HFFc6 (cell line): ENCODE measurements at regions not wholly inside any gene's neighbourhood (a gene's known extent, or its start where the extent isn't known, plus 50 kb on each side); places are given as distances from the start of the nearest gene placed in this dataset.

Experiments
- DNase-seq: peaks from one replicate; pipeline ENCODE4 v3.0.0-alpha.2; 2018
- H3K27ac Mint-ChIP-seq: 2 replicates; pipeline ENCODE4 v1.8.0; 2020; ENCODE audit warnings: mild to moderate bottlenecking, mixed read lengths
- H3K27me3 Mint-ChIP-seq: 2 replicates; pipeline ENCODE4 v1.8.0; 2021; ENCODE audit warnings: mild to moderate bottlenecking, moderate library complexity, mixed read lengths; ENCODE audit not compliant: insufficient read depth
- H3K36me3 Mint-ChIP-seq: 2 replicates; pipeline ENCODE4 v1.8.0; 2021; ENCODE audit warnings: low read depth, mixed read lengths
- H3K4me1 Mint-ChIP-seq: 2 replicates; pipeline ENCODE4 v1.8.0; 2020; ENCODE audit warnings: low read depth, mixed read lengths
- H3K4me3 Mint-ChIP-seq: 2 replicates; pipeline ENCODE4 v1.8.0; 2020; ENCODE audit warnings: mild to moderate bottlenecking, moderate library complexity, mixed read lengths
- H3K9me3 Mint-ChIP-seq: 2 replicates; pipeline ENCODE4 v1.8.0; 2020; ENCODE audit warnings: mild to moderate bottlenecking, mixed read lengths
- TF ChIP-seq, protein P1 (sequence below): fragments of 200-600 bp; sonication (generic); IDR thresholded peaks from 2 replicates; pipeline ENCODE4 v1.5.0; 2021; ENCODE audit warnings: antibody characterized with exemption, mild to moderate bottlenecking

DNA sequence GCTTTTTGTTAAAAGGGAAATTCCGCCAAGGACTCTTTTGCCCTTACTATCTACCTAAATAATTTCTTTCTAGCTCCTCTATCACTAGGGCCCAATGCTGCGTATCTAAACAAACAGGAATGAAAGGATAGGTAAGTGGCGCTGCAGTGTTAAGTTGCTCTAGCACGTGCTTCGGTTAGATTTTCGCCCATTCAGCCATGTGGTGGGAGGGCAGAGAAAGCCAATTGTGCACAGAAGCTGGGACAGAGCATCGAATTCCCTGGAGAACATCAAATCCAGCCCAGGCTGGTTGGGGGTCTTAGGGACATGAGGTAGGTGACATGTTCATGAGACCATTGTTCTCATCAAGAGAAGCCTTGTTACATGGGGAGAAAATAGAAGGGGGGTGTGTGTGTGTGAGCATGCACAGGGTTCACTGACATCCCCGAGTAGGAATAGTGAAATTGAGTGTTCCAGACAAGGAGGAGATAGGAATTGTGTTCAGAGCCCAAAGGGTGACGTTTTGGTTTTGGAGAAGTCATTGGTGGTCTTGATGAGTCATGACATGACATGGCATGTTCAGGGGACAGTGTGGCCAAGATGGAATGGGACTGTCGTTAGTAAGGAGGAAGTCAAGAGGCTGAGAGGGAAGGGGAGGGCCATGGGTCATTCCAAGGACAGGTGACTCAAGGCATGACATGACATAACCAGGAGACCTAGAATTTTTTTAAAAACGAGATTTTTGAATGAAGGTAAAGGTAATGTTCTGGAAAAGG lies 107.1 kb downstream of the TLR5 start:
- DNase-seq, result no peak
- Mint-ChIP-seq H3K36me3 (no peaks in the 10 kb centered on the region), H3K9me3 (no peaks in the 10 kb centered on the region), H3K4me1 (peaks cover 31% of the 10 kb centered on the region), H3K4me3 (no peak overlapping the region), H3K27me3 (peaks cover 54% of the 10 kb centered on the region), H3K27ac (no peak overlapping the region)
- TF ChIP-seq, protein P1, sequence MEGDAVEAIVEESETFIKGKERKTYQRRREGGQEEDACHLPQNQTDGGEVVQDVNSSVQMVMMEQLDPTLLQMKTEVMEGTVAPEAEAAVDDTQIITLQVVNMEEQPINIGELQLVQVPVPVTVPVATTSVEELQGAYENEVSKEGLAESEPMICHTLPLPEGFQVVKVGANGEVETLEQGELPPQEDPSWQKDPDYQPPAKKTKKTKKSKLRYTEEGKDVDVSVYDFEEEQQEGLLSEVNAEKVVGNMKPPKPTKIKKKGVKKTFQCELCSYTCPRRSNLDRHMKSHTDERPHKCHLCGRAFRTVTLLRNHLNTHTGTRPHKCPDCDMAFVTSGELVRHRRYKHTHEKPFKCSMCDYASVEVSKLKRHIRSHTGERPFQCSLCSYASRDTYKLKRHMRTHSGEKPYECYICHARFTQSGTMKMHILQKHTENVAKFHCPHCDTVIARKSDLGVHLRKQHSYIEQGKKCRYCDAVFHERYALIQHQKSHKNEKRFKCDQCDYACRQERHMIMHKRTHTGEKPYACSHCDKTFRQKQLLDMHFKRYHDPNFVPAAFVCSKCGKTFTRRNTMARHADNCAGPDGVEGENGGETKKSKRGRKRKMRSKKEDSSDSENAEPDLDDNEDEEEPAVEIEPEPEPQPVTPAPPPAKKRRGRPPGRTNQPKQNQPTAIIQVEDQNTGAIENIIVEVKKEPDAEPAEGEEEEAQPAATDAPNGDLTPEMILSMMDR, result no peak

DNA sequence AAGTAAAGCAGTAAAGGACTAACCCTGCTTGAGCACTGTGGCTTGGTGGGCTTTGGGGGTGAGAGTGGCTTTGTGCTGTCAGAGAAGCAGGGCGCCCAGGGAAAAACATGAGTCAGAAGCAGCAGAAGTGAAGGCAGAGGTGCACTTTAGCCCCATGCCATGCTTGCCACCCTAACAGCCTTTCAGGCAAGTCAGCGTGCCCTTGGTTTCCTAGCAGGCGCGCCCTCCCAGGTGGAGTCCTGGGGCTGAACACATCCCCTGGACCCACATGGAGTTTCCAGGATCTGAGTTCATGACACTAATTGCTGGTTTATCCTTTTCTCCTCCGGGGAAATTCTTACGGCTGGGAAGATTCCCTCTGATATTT lies 106.6 kb downstream of the TLR5 start:
- Mint-ChIP-seq H3K27ac (no peak overlapping the region), H3K36me3 (no peaks in the 10 kb centered on the region), H3K4me3 (no peak overlapping the region), H3K27me3 (peaks cover 58% of the 10 kb centered on the region), H3K4me1 (peaks cover 25% of the 10 kb centered on the region), H3K9me3 (no peaks in the 10 kb centered on the region)
- TF ChIP-seq, protein P1, result no peak
- DNase-seq, result no peak

DNA sequence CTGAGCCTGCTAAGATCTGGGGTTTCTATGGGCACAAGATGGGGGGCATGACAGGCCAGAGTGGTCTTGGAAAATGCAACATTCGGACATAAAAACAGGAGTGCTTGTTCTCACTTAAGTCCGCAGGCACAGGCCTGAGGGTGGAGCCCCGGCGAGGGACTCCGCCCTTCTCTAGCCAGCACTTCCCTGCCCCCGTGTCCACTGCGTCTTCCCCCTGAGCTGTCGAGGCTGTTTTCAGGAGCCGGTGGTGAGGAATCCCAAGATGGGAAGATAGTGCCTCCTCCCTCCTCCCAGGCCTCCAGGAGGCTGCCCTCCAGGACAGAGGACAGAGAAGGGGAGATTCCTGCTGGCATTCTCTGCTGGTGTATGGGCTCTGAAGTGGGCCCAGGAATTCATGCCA lies 105.2 kb downstream of the TLR5 start:
- Mint-ChIP-seq H3K36me3 (no peaks in the 10 kb centered on the region), H3K4me3 (no peak overlapping the region), H3K9me3 (no peaks in the 10 kb centered on the region), H3K27ac (no peak overlapping the region), H3K27me3 (peaks cover 59% of the 10 kb centered on the region), H3K4me1 (peaks cover 11% of the 10 kb centered on the region)
- no peak for DNase-seq
- TF ChIP-seq, protein P1, result no peak

DNA sequence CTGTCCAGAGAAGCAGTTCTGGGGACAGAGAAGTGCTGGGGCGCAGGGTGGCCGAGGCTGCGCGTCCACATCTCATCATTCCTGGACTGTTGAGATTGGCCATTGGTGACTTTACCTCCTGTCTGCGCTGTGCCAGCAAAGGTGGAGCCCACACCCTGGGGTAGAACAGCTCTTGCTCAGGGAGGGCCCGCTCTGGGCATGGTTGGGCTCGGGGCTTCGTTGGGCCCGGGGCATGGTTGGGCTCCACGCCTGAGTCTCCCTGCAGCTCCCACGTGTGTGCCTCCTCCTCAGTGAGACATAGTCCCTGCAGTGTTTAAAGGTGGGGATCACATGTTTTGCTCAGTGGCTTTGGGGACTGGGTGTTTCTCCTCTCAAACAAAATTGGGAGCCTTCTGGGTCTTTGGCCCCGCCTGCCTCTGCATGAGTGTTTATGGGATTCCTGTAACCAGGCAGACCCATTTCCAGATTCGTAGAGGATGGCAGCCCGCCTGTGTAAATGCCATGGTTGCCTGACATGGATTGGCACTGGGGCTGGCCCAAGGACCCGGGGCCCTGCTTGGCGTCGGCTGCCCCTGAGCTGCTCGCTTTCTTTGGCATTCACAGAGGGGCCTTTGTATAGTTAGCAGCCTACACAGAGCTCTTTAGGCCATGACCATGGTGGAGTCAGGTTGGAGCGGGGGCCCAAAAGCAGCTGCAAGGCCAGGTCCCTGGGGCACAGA lies 104.6 kb downstream of the TLR5 start:
- H3K4me3 Mint-ChIP-seq, result no peak overlapping the region
- TF ChIP-seq, protein P1, result no peak
- H3K9me3 Mint-ChIP-seq, result no peaks in the 10 kb centered on the region
- no peak for DNase-seq
- no peaks in the 10 kb centered on the region for H3K36me3 Mint-ChIP-seq
- H3K27ac Mint-ChIP-seq, result no peak overlapping the region
- H3K4me1 Mint-ChIP-seq, result peaks cover 5% of the 10 kb centered on the region
- H3K27me3 Mint-ChIP-seq, result peaks cover 55% of the 10 kb centered on the region

DNA sequence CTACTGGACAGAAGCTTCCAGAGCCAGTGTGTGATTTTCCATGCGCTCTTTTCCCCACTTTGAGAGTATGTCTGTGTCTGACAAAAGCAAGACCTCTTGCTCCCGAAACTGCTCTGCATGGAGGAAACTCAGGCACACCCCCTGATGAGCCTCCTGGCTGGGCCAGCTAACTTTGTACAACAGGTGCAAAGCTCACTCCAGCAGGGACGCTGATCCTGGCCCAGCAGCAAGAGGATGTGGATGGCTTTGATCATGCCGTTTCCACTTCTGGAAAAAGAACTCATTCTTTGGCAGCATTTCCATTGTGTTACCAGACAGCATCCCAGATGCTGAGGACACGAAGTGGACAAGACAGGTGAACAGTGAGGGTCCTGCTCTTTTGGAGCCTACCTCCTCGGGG lies 103.1 kb downstream of the TLR5 start:
- Mint-ChIP-seq H3K4me3 (no peak overlapping the region), H3K4me1 (no peaks in the 10 kb centered on the region), H3K27me3 (peaks cover 51% of the 10 kb centered on the region), H3K9me3 (peaks cover 5% of the 10 kb centered on the region; the same call in 1 of the 2 replicates), H3K36me3 (no peaks in the 10 kb centered on the region), H3K27ac (no peak overlapping the region)
- TF ChIP-seq, protein P1, result no peak
- DNase-seq, result no peak
